Ovary (tissue), 7 donors: ENCODE measurements at regions not wholly inside any gene's neighbourhood (a gene's known extent, or its start where the extent isn't known, plus 50 kb on each side); places are given as distances from the start of the nearest gene placed in this dataset.

ENCODE experiments used
- DNase-seq, 5 donors: peaks; one replicate each; pipeline ENCODE4 v3.0.0-alpha.2; 2019 to 2020
- H3K27ac ChIP-seq, 2 donors: fragments of 200-600 bp; one replicate each; pipeline versions ENCODE4 v1.5.1 to v1.8.0; 2019 to 2022
- H3K27me3 ChIP-seq: fragments of 200-600 bp; one replicate; pipeline ENCODE4 v1.8.0; 2022
- H3K36me3 ChIP-seq: fragments of 200-600 bp; sonication (generic); one replicate; pipeline ENCODE4 v1.5.1; 2019
- H3K4me1 ChIP-seq: one replicate; pipeline ENCODE4 v1.8.1; 2013; ENCODE audit warnings: mild to moderate bottlenecking, moderate library complexity; ENCODE audit not compliant: insufficient read depth
- H3K4me3 ChIP-seq: fragments of 200-600 bp; sonication (generic); one replicate; pipeline ENCODE4 v1.5.1; 2017
- H3K9me3 ChIP-seq, 2 donors: fragments of 200-600 bp in 1 of 2; sonication (generic) in 1 of 2; one replicate each; pipeline versions ENCODE4 v1.5.1 to v1.8.1; 2013 to 2019; ENCODE audit warnings: mild to moderate bottlenecking in 1 of 2, moderate library complexity in 1 of 2
- CTCF ChIP-seq, 3 donors: fragments of 450-650 bp in 2 of 3; fragments of 200-600 bp in 1 of 3; IDR thresholded peaks; one replicate each; pipeline versions ENCODE4 v1.5.1 to v1.8.0; 2016 to 2022; ENCODE audit warnings: antibody characterized with exemption in 3 of 3, mild to moderate bottlenecking in 1 of 3
- EP300 ChIP-seq: sonication (generic); formaldehyde crosslinking; IDR thresholded peaks from one replicate; pipeline ENCODE4 v1.6.1; 2017; ENCODE audit warnings: antibody characterized with exemption
- POLR2A ChIP-seq: fragments of 450-650 bp; IDR thresholded peaks from one replicate; pipeline ENCODE4 v1.6.1; 2017; ENCODE audit warnings: antibody characterized with exemption, mild to moderate bottlenecking, moderate library complexity
- WGBS, 3 donors: extraction: QIAGEN DNeasy Blood & Tissue Kit in 1 of 3; methylation state at CpG; one replicate each; pipeline versions ENCODE4 v1.1.5 to v1.1.7; 2013 to 2017; 5-methylcytosine and 5-hydroxymethylcytosine counted together
- intact Hi-C, 4 donors: fragments of 100-400 bp; cut with DNase I; formaldehyde crosslinking; loops; one replicate each; pipeline versions ENCODE4 v1.11.0 to v1.15.1; 2022 to 2023
- donor health status: DM: no; HTN: no; CAD: no; lungs with moderate emphysema.
- donor health status: DM: no; HTN: no; CAD: no.
- donor health status: Bipolar disorder and iron deficiency.
- donor health status: DM: no; HTN: no; CAD: no.
- donor health status: DM: yes; HTN: yes; CAD: no.

DNA sequence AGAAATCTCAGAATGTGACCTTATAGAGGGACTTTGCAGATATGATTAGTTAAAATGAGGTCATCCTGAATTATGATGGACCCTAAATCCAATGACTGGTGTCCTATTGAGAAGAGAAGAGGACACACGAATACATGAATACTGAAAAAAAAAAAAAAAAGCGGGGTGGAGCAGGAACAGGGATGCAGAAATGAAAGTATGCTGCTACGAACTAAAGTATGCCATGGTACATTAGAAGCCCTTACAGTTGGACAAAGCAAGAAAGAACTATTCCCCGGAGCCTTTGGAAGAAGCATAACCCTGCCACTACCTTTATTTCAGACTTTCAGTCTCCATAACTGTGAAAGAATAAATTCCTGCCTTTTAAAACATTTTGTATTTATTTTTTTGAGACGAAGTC lies 557.9 kb upstream of the NCAM2 start:
- WGBS, 3 donors, result 84 to 92% (median 90%) methylated on average over 5 of the region's 5 CpGs
- H3K36me3 ChIP-seq, result no peaks in the 10 kb centered on the region
- H3K27me3 ChIP-seq, result no peaks in the 10 kb centered on the region
- H3K4me3 ChIP-seq, result no peak overlapping the region
- no peak for DNase-seq
- no peaks in the 10 kb centered on the region for H3K4me1 ChIP-seq
- H3K9me3 ChIP-seq, result no peaks in the 10 kb centered on the region
- intact Hi-C loops, result no loop called here
- no peak for TF ChIP-seq POLR2A
- TF ChIP-seq EP300, result no peak
- no peak for TF ChIP-seq CTCF (IDR thresholded peaks at IDR 0.05)
- no peak overlapping the region for H3K27ac ChIP-seq

DNA sequence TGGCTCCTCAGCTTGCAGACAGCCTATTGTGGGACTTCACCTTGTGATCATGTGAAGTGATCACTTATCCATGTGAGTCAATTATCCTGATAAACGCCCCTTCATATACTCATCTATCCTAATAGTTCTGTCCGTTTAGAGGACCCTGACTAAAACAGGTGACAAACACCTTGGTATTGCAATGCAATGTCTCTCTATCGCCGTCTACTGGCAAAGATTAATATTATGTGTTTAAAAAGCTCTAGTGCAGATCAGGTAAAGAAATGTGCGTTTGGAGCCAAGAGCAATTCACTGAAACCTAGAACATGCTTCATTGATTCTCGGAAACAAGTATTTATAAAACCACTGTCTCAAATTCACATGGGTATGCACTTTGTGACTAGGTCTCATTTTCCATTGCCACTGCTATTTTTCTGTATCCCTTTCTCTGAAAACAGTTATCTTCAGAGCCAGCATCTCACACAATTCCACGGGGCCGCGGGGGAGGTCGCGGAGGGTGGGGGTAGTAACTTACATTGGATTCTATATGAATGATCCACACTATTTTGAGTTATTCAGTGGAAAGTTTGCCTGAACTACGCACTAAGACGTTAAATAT lies 554.6 kb upstream of the NCAM2 start:
- DNase-seq, result no peak
- Histone ChIP-seq H3K4me3 (no peak overlapping the region), H3K27ac (no peak overlapping the region), H3K27me3 (no peaks in the 10 kb centered on the region), H3K9me3 (no peaks in the 10 kb centered on the region), H3K36me3 (no peaks in the 10 kb centered on the region), H3K4me1 (no peaks in the 10 kb centered on the region)
- 65 to 77% (median 76%) methylated on average over 13 of the region's 13 CpGs for WGBS, 3 donors
- intact Hi-C loops, result no loop called here
- TF ChIP-seq POLR2A (no peak), CTCF (IDR thresholded peaks at IDR 0.05) (no peak), EP300 (no peak)

DNA sequence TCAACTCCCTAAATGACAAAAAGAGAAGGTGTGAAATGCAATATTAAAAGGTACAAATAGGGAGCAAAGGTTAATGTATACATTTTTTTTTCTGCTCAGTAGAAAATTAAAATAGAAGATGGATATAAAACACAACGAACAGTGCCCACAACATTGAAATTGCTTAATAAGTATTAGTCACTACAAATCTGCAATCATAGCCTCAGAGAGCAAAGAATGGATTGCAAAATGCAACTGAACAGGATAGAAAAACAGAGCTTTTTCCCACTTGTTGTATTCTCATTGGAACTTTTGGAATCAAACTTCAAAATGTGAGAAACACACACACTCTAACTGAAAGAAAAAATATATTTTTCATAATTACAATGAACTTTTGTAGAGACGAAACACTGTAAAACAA lies 552.2 kb upstream of the NCAM2 start:
- Histone ChIP-seq H3K27me3 (no peaks in the 10 kb centered on the region), H3K4me3 (no peak overlapping the region), H3K4me1 (no peaks in the 10 kb centered on the region), H3K9me3 (no peaks in the 10 kb centered on the region), H3K27ac (no peak overlapping the region), H3K36me3 (no peaks in the 10 kb centered on the region)
- intact Hi-C loops, result no loop called here
- no peak for DNase-seq
- no peak for TF ChIP-seq EP300
- no peak for TF ChIP-seq POLR2A
- 41 to 59% (median 56%) methylated on average over 2 of the region's 2 CpGs for WGBS, 3 donors

DNA sequence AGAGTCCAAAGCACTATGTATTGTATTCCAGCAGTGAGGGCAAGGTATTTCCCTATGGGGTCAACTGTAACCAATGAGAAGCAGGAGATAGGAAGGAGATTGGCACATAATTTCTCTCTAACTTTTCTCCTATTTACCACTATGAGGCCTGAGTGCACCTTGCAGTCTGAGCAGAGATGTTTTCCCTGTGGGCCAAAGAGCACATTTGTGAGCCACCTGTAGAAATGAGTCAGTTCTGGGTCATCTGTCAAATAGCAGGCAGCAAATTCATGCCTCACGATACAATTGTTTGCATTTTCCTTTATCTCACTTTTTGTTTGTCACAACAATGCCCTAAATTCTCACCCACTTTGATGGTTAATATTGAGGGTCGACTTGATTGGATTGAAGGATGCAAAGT lies 547.2 kb upstream of the NCAM2 start:
- intact Hi-C loops, result no loop called here
- Histone ChIP-seq H3K9me3 (no peaks in the 10 kb centered on the region), H3K27me3 (no peaks in the 10 kb centered on the region), H3K4me3 (no peak overlapping the region), H3K36me3 (no peaks in the 10 kb centered on the region), H3K27ac (no peak overlapping the region), H3K4me1 (no peaks in the 10 kb centered on the region)
- TF ChIP-seq POLR2A, result no peak
- no peak for TF ChIP-seq CTCF (IDR thresholded peaks at IDR 0.05)
- TF ChIP-seq EP300, result no peak
- DNase-seq, result no peak
- 17 to 37% (median 28%) methylated on average over 2 of the region's 2 CpGs for whole genome bisulfite sequencing, 3 donors

GRCh38 chr21:20452935-20453334 lies 545.3 kb upstream of the NCAM2 start:
- intact Hi-C loops, result no loop called here
- Histone ChIP-seq H3K9me3 (no peaks in the 10 kb centered on the region), H3K4me3 (no peak overlapping the region), H3K27me3 (no peaks in the 10 kb centered on the region), H3K27ac (no peak overlapping the region), H3K4me1 (no peaks in the 10 kb centered on the region), H3K36me3 (no peaks in the 10 kb centered on the region)
- TF ChIP-seq CTCF (IDR thresholded peaks at IDR 0.05), result no peak
- TF ChIP-seq EP300, result no peak
- no peak for TF ChIP-seq POLR2A
- DNase-seq, result no peak
- 51 to 65% (median 64%) methylated on average over 4 of the region's 4 CpGs for whole genome bisulfite sequencing, 3 donors
